ENCODE measurements at regions not wholly inside any gene's neighbourhood (a gene's known extent, or its start where the extent isn't known, plus 50 kb on each side); places are given as distances from the start of the nearest gene placed in this dataset.

DNA sequence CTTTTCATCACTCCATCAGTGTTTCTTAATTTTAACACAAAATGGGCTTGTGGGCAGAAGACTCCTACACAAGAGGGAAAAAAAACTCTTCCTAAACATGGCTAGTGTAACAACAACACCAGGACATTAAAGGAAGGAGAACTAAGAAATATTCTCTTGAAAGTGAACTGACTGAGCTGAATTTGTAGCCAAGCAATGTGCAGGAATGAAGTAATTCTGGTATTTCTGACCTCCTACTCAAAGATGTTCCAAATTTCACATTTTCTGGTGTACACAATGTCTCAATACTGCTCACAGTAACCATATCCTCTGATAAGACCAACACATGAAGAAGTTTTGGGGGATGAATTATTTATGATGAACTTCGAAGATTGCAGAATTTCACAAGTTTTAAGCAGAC, 357.3 kb downstream of the DUSP6 start:
- DNase-seq: no peak
- Histone ChIP-seq H3K9ac (ENCODE audit: insufficient read depth, low read length, poor library complexity, severe bottlenecking) (no peak overlapping the region), H3K4me2 (replicated peaks; ENCODE audit: extremely low read depth, low read length, poor library complexity, severe bottlenecking) (no peak overlapping the region), H3K4me3 (replicated peaks in 1 of 3; ENCODE audit: low read depth in 2 of 3, low read length in 3 of 3) (no peak overlapping the region), H3K9me3 (replicated peaks in 1 of 2; ENCODE audit: control insufficient read depth in 1 of 2, insufficient read depth in 1 of 2, low read length in 2 of 2) (no peaks in the 10 kb centered on the region), H4K20me1 (ENCODE audit: insufficient read depth, low read length) (no peaks in the 10 kb centered on the region), H3K4me1 (ENCODE audit: control insufficient read depth in 1 of 2, insufficient read depth in 2 of 2, low read length in 2 of 2) (no peaks in the 10 kb centered on the region), H3K27ac (ENCODE audit: low read depth in 1 of 2, low read length in 2 of 2) (no peak overlapping the region), H3K79me2 (ENCODE audit: insufficient read depth, low read length) (no peaks in the 10 kb centered on the region), H3K36me3 (replicated peaks in 1 of 2; ENCODE audit: control insufficient read depth in 1 of 2, insufficient read depth in 2 of 2, low read length in 2 of 2) (no peaks in the 10 kb centered on the region), H3K27me3 (ENCODE audit: control insufficient read depth in 2 of 2, insufficient read depth in 2 of 2, low read length in 2 of 2) (no peaks in the 10 kb centered on the region), H2AFZ (ENCODE audit: insufficient read depth, low read depth, low read length, poor library complexity, severe bottlenecking) (no peak overlapping the region)
- Mint-ChIP-seq H3K4me3 (no peak overlapping the region), H3K4me1 (no peaks in the 10 kb centered on the region), H3K27ac (no peak overlapping the region), H3K36me3 (no peaks in the 10 kb centered on the region), H3K9me3 (no peaks in the 10 kb centered on the region), H3K27me3 (ENCODE audit: low read depth in 3 of 3) (peaks cover 0 to 2% (median 0%) of the 10 kb centered on the region in 3 donors)
- no CpG with 5 or more reads among the region's 1 CpG for WGBS (ENCODE audit: insufficient coverage)
- TF ChIP-seq CTCF (IDR thresholded peaks at IDR 0.05): no peak
- intact Hi-C loops (cut with micrococcal nuclease): no loop called here

DNA sequence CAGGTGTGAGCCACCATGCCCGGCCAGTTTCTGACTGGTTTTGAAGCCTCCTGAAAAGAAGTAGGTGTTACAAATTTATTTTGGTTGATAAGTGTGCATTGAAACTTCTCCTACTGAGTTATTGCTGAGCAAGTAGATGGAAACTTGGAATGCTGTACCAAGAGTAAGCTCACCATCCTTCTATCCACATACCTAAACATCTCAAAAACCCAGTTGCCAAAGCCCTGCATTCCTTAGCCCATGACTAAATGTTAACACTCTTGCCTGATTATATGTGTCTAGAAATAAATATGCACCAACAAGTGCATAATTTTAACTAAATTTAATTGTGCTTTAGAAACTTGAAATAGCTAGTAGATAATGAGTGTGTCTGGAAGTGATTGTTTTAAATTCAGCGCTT, 357.8 kb downstream of the DUSP6 start:
- no peaks in the 10 kb centered on the region for H3K36me3 Mint-ChIP-seq
- no peak for DNase-seq

More for the DNA sequence above, 357.8 kb downstream of the DUSP6 start:
- Histone ChIP-seq H4K20me1 (ENCODE audit: insufficient read depth, low read length) (no peaks in the 10 kb centered on the region), H3K9me3 (replicated peaks in 1 of 2; ENCODE audit: control insufficient read depth in 1 of 2, insufficient read depth in 1 of 2, low read length in 2 of 2) (no peaks in the 10 kb centered on the region), H3K4me2 (replicated peaks; ENCODE audit: extremely low read depth, low read length, poor library complexity, severe bottlenecking) (no peak overlapping the region), H3K9ac (ENCODE audit: insufficient read depth, low read length, poor library complexity, severe bottlenecking) (no peak overlapping the region), H2AFZ (ENCODE audit: insufficient read depth, low read depth, low read length, poor library complexity, severe bottlenecking) (no peak overlapping the region), H3K27me3 (ENCODE audit: control insufficient read depth in 2 of 2, insufficient read depth in 2 of 2, low read length in 2 of 2) (no peaks in the 10 kb centered on the region), H3K36me3 (replicated peaks in 1 of 2; ENCODE audit: control insufficient read depth in 1 of 2, insufficient read depth in 2 of 2, low read length in 2 of 2) (no peaks in the 10 kb centered on the region), H3K79me2 (ENCODE audit: insufficient read depth, low read length) (no peaks in the 10 kb centered on the region), H3K27ac (ENCODE audit: low read depth in 1 of 2, low read length in 2 of 2) (no peak overlapping the region), H3K4me1 (ENCODE audit: control insufficient read depth in 1 of 2, insufficient read depth in 2 of 2, low read length in 2 of 2) (no peaks in the 10 kb centered on the region), H3K4me3 (replicated peaks in 1 of 3; ENCODE audit: low read depth in 2 of 3, low read length in 3 of 3) (no peak overlapping the region)
- Mint-ChIP-seq H3K4me3 (no peak overlapping the region), H3K27me3 (ENCODE audit: low read depth in 3 of 3) (peaks cover 0 to 2% (median 0%) of the 10 kb centered on the region in 3 donors), H3K4me1 (no peaks in the 10 kb centered on the region), H3K27ac (no peak overlapping the region), H3K9me3 (no peaks in the 10 kb centered on the region)
- intact Hi-C loops (cut with micrococcal nuclease): no loop called here
- no peak for TF ChIP-seq CTCF (IDR thresholded peaks at IDR 0.05)
- no CpG with 5 or more reads among the region's 2 CpGs for WGBS (ENCODE audit: insufficient coverage)

All from CD14-positive monocyte (primary cell).